Kidney epithelial cell (primary cell): ENCODE measurements at regions not wholly inside any gene's neighbourhood (a gene's known extent, or its start where the extent isn't known, plus 50 kb on each side); places are given as distances from the start of the nearest gene placed in this dataset.

ENCODE experiments used
- DNase-seq: peaks from one replicate; pipeline ENCODE4 v3.0.0-alpha.2; 2010; ENCODE audit warnings: low read depth
- H3K27me3 ChIP-seq: 2 replicates; pipeline ENCODE4 v1.6.0; 2011; ENCODE audit warnings: low read length; ENCODE audit not compliant: control insufficient read depth, insufficient read depth
- H3K36me3 ChIP-seq: 2 replicates; pipeline ENCODE4 v1.5.1; 2011; ENCODE audit warnings: low read length; ENCODE audit not compliant: control insufficient read depth, insufficient read depth
- H3K4me3 ChIP-seq: 2 replicates; pipeline ENCODE4 v1.5.1; 2011; ENCODE audit warnings: low read depth, mild to moderate bottlenecking, control low read depth, low read length
- CTCF ChIP-seq: IDR thresholded peaks from 2 replicates; pipeline ENCODE4 v1.5.1; 2011; ENCODE audit warnings: mild to moderate bottlenecking, moderate library complexity, low read length, control low read depth, inconsistent platforms; ENCODE audit not compliant: insufficient read depth, poor library complexity, severe bottlenecking

- TF ChIP-seq CTCF, result no peak
- DNase-seq, result no peak
Observed at GRCh38 chr16:65909310-65910050, 457.0 kb upstream of the CDH5 start.

DNA sequence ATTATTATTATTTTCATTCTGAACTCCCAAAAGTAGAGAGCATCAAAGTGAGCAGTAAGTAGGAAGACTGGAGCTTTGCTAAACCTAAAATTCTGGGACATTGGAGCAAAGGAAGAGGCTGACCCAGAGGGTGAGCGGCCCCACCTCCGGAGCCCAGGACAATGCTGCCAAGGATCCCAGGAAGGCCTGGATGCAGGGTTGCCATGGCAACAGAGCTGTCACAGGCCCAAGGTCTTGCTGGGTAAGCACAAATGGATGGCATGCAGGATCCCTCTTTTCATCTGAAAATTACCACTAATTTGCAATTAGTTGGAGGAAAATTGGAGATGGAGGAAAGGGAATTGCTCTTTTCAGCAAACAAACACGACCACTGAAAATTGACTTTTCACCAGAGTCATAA is 457.9 kb upstream of the CDH5 start:
- no peak for TF ChIP-seq CTCF
- Histone ChIP-seq H3K27me3 (peaks cover 3% of the 10 kb centered on the region), H3K4me3 (no peak overlapping the region), H3K36me3 (no peaks in the 10 kb centered on the region)
- DNase-seq, result no peak

More at GRCh38 chr16:65909310-65910050, 457.0 kb upstream of the CDH5 start:
- peaks cover 3% of the 10 kb centered on the region for H3K27me3 ChIP-seq
- no peak overlapping the region for H3K4me3 ChIP-seq
- no peaks in the 10 kb centered on the region for H3K36me3 ChIP-seq

DNA sequence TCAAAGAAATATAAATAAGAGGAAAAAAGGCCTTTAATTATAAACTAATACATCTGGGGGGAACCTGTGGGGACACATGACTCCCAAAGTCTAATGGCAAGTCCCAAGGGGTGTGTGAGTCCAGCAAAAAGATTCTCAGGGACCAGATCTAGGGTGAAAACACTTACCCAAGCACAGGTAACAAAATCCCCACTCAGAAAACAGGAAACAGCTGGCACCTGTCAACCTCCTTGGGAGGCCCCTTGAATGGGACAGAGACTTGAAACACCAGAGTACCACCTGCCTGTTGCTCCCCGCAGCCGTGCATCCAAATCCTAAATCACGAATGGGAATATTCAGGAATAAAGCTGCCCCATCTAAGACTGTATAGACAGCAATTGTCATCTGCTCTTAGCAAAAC is 461.2 kb upstream of the CDH5 start:
- H3K36me3 ChIP-seq, result no peaks in the 10 kb centered on the region
- H3K4me3 ChIP-seq, result no peak overlapping the region
- DNase-seq, result no peak
- H3K27me3 ChIP-seq, result peaks cover 3% of the 10 kb centered on the region
- no peak for TF ChIP-seq CTCF

DNA sequence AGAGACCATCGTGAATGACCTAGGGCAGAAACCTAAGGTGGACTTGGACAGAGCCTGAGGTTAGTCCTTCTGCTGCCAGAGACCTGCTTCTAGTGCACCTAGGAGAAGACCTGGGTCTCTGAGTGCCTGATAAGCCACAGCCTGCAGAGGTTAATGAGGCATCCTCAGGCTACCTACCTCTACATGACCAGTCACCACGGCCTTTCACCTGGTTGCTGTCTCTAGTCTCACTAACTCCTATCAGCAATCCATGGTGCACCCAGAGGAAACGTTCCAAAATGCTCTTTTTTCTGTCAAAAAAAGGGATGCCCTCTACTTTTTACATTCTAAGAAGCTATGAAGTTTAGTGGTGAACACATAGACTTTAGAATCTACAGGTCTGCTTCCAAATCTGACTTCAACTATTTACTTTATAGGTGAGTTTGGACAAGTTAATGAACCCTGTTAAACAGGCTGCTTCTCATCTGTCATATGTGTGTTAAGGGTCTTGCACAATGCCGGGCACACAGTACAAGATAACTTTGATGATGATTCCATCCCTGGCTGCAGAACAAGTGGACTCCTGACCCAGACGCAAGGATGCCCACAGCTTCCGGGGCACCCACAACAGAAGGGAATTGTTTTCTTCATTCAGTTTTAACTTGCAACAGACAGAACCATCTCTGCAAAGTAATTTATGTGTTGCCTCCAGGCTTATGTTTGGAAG is 469.9 kb upstream of the CDH5 start:
- no peaks in the 10 kb centered on the region for H3K27me3 ChIP-seq
- H3K36me3 ChIP-seq, result no peaks in the 10 kb centered on the region
- no peak for DNase-seq
- no peak for TF ChIP-seq CTCF
- H3K4me3 ChIP-seq, result no peak overlapping the region

DNA sequence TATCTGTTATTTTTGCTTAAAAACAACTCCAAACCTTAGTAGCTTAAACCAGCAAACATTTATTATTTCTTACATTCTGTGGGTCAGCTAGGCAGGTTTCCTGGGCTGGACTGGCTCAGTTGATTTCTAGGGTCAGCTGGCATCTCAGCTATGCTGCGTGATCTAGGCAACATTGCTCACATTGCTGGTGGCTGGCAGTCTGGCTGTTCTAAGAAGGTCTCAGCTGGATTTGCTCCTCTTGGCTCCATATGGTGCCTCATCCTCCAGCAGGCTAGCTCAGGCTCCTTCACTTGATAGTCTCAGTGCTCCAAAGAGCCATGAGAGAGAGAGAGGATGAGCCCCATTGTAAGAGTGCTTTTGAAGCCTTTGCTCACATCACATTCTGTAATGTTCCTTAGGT is 470.6 kb upstream of the CDH5 start:
- DNase-seq, result no peak
- H3K36me3 ChIP-seq, result no peaks in the 10 kb centered on the region
- H3K4me3 ChIP-seq, result no peak overlapping the region
- no peaks in the 10 kb centered on the region for H3K27me3 ChIP-seq
- no peak for TF ChIP-seq CTCF
